GM18858 (cell line): ENCODE measurements at regions not wholly inside any gene's neighbourhood (a gene's known extent, or its start where the extent isn't known, plus 50 kb on each side); places are given as distances from the start of the nearest gene placed in this dataset.
"Not testable (repeated sequence)": the region's sequence is repeated elsewhere in the genome, so short reads cannot be mapped to it uniquely, and the experiment has no call there.

Experiments
- ATAC-seq: cut with Tn5 transposase; IDR thresholded peaks from one replicate; pipeline ENCODE4 v1.9.1; 2021; ENCODE audit not compliant: unreplicated experiment

- ATAC-seq, result not testable (repeated sequence)
Observed at GRCh38 chr10:78096486-78096885, 62.8 kb downstream of the RPS24 start.

- ATAC-seq, result not testable (repeated sequence)
Observed at GRCh38 chr10:78102593-78102992, 68.9 kb downstream of the RPS24 start.

DNA sequence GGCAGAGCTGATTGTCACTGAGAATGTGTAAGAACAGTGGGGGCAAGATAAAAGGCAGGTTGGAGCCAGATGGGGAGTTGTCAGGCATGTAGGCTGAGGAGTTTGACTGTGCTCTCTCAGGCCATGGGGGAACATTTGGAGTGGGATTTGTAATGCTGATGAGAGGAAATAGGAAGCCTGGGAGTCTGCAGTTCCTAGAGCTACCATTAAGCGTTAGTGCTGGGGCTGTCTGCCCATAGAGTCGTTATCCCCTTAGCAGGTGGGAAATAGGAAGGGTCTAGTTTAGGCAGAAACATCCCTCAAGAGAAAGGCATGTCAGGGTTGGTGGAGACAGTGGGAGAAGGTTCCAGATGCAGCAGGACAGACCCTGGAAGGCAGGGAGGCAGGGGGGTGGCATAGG, 75.5 kb downstream of the RPS24 start:
- no peak for ATAC-seq

GRCh38 chr10:78115135-78115853, 81.6 kb downstream of the RPS24 start:
- ATAC-seq, result no peak

DNA sequence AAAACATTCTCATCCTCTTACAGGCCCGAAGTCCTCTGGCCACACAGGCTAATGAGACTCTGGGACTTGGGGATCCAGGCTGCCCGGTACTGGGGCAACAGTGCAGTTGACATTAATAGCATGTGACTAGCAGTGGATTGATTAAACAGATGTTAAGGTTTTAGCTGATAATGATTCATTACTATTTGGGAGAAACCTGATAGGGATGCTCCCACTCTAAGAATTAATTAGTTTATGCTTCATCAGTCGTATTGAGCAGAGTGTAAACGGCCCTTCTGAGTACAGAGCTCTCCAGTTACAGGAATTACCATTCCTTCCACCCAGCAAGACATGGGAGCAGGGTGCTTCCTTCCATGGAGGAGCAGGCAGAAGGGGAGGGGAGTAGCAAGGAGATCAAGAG, 82.7 kb downstream of the RPS24 start:
- no peak for ATAC-seq

- no peak for ATAC-seq
Observed at GRCh38 chr10:78118591-78118990, 84.9 kb downstream of the RPS24 start.

DNA sequence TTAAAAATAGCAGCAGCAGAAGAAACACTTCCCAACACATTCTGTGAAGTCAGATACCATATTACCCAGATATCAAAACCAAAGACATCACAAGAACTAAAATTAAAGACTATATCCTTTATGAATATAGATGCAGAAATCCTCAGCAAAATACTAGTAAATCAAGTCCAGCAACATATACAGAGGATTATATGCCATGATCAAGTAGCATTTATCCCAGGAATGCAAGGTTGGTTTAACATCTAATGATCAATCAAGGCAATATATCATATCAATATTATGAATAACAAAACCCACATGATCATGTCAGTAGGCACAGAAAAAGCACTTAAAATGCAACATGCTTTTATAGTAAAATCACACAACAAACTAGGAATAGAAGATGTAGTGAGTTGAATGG, 88.1 kb downstream of the RPS24 start:
- ATAC-seq, result no peak

- ATAC-seq, result no peak
Observed at GRCh38 chr10:78124167-78124566, 90.5 kb downstream of the RPS24 start.

GRCh38 chr10:78129211-78129610, 95.5 kb downstream of the RPS24 start:
- ATAC-seq, result no peak

- ATAC-seq, result no peak
Observed at GRCh38 chr10:78130966-78131710, 97.5 kb downstream of the RPS24 start.

DNA sequence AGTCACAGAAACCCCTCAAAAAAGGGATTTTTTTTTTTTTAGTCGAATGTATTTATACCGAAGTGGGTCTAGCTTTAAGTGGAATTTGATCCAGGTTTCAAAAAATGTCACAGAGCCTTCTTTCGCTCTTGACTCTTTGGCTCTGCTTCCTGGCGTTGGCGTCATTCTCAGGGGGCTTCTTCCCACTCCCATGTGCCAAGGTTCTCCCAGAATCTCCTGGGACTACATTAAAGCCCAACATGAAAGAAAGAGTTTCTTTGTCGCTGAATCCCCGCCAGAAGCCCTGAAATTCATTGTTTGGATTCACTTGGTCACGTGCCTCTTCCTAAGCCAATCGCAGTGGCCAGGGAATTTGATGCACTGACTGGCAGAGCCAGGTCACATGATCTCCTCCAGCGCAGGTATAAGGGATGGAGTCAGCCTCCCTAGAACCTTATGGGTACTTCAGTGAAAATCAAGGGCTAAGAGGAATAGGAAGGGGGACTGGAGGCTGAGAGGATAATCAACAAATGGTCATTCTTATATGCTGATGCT, 101.2 kb downstream of the RPS24 start:
- no peak for ATAC-seq

- ATAC-seq, result no peak
Observed at GRCh38 chr10:78137147-78137546, 103.5 kb downstream of the RPS24 start.

- ATAC-seq, result no peak
Observed at GRCh38 chr10:78139341-78139740, 105.7 kb downstream of the RPS24 start.

DNA sequence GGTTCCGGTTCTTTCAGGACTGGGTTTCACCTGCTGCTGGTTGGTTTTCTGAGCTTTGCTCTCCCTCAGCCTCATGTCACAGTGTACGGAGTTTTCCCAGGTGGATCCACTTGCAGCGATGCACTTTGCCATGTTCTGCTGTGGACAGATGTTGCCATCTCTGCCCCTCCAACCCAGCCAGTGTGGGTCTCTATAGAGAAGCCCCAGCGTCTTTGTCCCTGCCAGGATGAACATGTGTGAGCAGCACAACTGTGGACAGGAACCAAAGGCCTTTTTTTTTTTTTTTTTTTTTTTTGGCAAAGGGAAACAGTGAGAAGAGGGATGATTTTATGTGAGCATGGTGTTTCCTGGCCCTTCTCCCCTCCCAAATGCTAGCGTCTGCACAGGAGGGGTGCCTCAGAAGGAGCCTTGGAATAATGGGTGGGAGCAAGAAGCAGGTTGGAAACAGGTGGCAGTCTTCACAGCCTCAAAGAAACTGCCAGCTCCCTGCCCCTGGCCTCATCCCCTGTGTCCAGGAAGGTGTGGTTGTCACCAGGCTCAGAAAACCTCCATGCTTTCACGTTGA, 106.5 kb downstream of the RPS24 start:
- ATAC-seq, result no peak

GRCh38 chr10:78143576-78143975, 109.9 kb downstream of the RPS24 start:
- no peak for ATAC-seq

- no peak for ATAC-seq
Observed at GRCh38 chr10:78146200-78146599, 112.5 kb downstream of the RPS24 start.

DNA sequence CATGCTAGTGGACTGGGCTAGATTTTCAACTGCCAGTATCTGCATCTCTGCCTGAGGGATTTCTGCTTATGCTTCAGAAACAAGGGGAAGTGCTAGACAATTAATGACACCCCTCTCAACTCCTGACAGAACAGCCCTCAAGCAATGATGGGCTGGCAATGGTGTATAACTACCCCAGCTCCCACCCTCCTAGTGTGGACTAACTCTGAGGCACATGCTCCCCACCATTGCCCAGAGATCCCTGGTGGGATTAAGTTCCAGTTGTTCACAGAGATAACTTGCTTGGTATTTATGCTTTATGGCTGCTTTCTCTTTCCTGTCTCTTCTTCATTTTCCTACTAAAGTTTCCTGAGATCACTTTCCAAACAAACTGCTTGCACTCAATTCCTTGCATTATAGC, 113.5 kb downstream of the RPS24 start:
- ATAC-seq, result no peak

GRCh38 chr10:78148216-78148960, 114.7 kb downstream of the RPS24 start:
- no peak for ATAC-seq

DNA sequence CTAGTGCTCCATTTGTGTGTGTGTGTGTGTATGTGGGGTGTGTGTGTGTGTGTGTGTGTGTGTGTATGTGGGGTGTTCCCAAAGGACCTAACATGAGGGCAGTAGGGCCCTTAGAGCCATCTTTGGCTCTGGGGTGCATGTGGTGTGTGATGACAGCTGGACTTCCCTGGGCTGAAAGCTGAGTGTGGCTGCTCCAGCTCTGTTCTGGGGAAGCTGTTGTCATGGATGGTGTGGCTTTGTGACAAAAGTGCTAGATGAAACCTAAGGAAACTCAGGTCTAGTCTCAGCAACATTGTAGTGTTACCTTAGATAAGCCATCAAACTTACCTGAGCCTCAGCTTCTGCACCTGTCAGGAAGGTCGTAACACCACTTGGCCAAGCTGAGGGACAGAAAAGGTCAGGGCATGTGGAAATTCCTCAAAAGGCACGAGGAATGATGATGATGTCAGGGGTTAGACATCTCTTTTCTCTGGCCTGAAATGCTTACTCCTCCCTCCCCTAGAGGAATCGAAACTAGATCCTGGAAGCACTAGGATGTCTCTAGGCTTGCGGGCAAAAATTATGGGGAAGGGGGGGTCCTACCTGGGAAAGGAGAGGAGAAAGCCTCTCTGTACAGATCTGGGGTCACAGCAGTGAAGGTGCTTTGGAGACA, 115.4 kb downstream of the RPS24 start:
- no peak for ATAC-seq

DNA sequence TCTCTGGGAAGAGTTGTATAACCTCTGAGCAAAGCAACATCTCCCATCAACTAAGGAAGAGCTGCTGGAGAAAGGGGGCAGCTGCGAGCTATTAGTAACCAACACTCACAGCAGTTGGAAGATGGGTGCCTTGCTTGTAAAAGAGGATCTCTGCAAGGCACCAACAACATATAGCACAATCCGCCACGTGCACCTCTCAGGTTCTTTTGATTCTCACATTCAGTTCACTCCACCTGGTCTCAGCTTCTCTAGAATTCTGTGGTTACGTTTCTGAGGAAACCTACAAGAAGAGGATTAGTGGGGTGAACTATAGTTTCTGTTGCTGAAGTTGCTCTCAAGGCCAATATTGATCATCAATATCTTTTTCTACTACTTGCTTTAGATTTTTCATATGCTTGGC, 117.1 kb downstream of the RPS24 start:
- ATAC-seq, result no peak

- ATAC-seq, result no peak
Observed at GRCh38 chr10:78155722-78156121, 122.1 kb downstream of the RPS24 start.
